HG03060 (cell line): ENCODE measurements at regions not wholly inside any gene's neighbourhood (a gene's known extent, or its start where the extent isn't known, plus 50 kb on each side); places are given as distances from the start of the nearest gene placed in this dataset.
A peak's percentile ranks its signal among the peaks of the same experiment; 100 is the strongest.
"Not testable (repeated sequence)": the region's sequence is repeated elsewhere in the genome, so short reads cannot be mapped to it uniquely, and the experiment has no call there.

Experiments used
- ATAC-seq: cut with Tn5 transposase; IDR thresholded peaks from one replicate; pipeline ENCODE4 v1.9.1; 2021; ENCODE audit warnings: low read depth, moderate number of reproducible peaks; ENCODE audit not compliant: unreplicated experiment

DNA sequence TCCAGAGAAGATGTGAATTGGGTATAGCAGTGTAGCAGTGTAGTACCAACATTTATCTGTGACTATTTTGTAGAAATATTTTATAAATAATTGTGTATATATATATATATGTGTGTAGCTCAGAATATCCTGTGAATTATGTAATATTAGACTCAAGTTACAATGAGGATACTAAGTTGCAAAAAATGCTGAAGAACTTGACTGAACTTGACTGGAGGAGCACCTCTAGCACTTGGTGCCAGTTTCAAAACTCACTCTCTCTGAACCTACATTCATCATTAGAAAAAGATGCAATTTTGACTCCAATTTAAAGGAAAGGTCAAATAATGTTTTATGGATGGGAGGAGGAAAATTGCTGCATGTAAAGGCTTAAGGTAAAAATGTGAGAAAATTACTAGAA is 285.7 kb upstream of the LMO3 start:
- ATAC-seq = no peak

DNA sequence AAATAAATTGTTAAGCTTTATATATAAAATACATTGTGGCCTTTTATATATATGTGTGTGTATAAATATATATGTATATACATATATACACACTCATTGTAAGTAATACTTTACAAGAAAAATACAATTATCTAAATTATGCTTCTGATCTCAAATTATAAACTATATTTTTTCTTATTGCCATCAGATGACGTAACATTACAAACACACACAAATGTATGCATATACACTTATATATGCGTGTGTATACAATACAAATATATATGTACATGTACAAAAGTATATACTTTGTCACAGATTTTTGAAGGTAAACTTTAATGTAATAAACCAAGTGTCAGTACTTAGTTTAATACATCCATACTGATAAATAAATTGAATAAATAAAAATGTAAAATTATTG is 278.9 kb upstream of the LMO3 start:
- no peak for ATAC-seq

DNA sequence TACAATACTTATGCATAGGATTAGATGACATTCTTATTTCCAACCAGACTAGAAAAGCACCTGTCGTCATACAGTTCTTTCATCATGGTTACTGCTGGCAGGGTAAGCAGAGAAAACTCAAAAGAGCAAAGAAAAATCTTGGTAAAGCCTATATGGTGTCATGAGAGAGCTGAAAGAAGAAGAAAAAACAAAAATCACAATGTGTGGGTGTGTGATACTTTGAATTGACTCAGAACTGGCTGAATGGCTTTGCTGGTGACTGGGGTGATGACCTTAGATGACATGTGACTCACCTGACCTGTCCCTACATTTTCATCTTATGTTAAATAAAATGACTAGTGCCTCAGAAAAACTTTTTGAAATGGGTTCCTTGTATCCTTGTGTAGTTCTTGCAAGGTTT is 278.1 kb upstream of the LMO3 start:
- ATAC-seq = peak; percentile 51

DNA sequence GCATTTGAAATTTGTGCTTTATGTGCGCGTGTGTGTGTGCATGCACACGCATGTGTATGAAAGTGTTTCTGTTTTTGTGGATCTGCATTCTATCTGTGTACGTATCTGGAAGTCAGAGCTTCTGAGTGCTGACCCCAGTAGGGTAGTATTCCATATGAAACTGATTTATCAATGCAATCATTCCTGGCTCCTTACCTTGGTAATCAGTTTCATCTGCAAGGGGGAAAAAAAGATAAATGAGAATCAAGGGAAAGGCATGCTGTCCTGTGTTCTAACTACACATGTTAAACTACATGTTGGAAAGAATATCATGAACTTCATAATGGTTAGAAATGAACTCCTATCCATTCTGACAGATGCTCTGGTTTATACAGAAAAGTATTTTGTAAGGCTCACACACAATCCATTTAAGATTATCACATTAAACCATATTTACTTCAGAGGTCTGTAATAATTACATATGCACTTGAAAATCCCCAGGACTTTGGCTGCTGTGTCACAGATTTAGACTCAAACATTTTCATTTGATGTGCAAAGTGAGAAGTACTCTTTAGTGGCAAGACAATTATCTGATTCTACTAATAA is 276.1 kb upstream of the LMO3 start:
- no peak for ATAC-seq

DNA sequence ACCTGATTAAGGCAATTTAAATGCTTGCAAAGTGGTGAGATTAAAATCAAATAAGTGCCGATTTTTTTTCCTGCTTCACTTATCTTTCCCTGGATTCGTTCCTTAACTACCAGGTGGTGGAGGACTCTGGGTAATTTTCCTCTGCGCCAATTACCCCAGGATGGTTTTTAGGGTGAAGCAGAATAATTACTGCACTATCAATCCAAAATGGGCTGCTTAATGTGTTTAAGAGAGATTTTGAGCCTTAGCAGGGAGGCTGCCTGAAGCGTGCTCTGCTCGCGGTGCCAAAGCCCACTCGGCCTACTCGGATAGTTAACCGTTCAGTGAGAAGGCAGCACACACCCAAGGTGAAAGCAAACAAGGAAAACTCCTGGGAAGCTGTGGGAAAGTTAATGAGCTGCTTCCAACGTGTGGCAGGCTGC is 274.9 kb upstream of the LMO3 start:
- no peak for ATAC-seq

DNA sequence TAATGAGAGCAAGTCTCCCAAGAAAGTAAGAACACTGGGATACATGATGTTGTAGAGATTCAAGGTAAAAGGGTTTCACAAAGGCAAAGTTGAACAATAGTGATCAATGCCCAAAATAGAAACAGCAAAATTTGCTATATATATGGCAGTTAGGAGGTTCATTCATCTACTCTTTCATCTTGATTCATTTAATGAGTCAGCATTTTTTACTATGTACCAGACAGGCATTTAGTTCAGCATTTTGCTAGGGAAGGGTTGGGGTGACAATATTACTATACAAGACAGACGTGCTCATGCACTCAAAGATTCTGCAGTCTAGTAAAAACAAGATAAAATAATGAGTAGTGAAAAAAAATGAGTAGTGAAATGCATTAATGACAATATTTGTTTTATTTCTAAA is 264.9 kb upstream of the LMO3 start:
- ATAC-seq = no peak

DNA sequence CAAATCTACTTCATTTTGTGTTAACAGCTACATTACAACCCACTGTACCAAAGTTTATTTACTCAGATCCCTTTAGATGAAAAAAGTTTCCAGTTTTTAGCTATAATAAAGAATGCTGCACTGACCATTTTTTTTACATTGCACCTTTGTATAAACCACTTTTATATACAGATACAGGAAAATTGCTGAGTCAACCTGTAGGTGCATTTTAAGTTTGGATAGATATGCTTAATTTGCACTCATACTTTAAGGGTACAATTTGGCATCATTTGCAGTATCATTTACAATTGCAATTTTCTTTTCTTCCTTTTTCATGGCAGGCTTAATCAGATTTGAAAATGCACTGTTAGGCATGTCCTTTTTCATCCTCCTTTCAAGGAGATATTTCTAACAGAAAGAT is 257.8 kb upstream of the LMO3 start:
- no peak for ATAC-seq

DNA sequence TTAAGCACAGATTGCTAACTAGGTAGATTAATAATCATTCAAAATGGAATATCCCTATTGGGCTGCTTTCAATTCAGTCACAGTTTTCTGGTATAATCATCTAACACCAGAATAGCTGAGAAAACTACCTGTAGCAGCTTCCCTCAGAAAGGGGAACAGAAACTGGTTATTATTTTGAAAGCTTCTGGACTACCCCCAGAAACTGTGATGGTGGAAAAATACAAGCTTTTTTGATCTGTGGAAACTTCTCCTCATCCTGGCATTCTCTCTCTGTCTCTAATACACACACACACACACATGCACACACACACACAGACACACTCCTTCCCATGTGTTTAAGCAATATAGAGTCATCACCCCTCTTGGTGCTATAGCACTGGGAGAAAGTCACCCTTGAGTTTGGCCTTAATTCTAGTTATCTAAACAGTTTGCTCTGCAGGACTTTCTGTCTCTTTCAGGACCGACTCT is 251.5 kb upstream of the LMO3 start:
- peak; percentile 93 for ATAC-seq

DNA sequence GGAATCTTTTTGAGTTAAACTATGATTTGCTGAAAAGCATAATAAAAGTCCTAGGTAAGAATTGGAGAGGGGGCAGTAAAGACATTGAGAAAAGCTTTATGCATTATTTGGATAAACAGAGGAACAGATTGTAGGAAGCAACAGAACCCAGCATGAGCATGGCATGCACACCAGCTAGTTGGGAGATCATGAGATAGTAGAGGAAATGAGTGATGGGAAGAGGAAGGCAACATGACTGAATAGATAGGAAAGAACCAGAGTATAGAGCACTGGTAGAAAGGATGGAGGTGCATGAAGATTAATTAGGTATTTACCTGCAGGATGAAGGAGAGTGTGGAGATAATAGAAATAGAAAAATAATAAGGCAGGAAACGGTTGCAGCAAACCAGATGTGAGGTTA is 248.5 kb upstream of the LMO3 start:
- no peak for ATAC-seq

DNA sequence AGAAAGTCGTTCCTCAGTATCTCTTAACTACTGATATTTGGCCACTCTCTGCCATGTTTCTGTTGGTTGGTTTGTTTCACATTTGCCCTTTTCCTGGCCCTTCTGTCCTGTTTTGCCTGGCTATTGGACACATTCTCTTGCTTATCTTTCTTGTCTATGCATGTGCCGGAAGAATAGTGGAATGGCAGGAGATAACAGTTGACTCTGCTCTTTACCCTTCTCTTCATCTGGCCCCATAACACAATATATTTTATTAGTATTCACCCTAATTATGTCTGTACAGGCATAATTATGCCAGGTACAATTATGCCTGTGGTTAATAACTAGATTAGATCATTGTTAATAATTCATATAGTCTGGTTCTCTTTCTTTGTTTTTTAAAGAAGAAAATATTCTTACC is 243.5 kb upstream of the LMO3 start:
- no peak for ATAC-seq

DNA sequence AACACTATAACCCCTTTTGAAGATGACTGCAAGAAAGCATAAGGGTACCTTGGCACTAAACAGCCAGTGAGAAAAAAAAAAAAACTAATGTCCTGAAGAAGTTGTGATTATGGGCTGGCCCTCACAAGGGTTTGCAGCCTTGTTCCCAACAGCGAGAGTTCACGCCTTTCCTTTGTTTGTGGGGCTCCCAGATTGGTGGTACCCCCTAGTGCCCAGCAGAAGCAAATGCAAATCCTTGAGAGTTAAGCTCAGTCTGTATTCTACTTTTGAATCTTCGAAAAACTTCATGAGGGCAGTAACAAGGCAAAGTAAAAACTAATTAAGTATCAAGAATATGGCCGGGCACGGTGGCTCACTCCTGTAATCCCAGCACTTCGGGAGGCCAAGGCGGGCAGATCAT is 238.9 kb upstream of the LMO3 start:
- no peak for ATAC-seq

DNA sequence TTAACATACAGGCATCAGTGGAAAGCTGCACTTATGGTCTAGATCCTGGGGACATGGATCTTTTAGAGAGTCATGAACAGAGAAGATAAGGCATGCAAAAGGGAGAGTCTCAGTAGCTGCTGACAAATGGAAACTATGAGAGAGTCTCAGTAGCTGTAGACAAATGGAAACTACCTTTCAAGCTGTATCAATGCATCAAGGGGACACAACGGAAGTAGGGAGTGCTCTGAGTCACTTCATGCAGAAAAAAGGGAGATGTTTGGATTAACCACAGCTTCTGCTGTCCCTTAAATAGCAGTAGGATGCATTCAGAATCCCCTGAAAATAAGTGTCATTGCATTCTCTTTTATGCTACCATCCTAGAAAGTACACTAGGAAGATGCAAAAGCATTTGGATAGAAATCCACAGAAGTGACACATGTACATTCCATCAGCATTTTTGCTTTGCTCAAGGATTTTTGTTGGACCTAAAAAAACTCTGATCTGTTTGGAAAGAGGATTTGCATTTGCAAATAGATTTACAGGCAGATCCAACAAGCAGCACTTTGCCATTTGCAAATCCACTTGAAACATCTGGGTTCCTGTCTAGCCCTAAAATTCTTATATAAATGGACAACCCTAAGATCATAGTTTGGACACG is 227.5 kb upstream of the LMO3 start:
- no peak for ATAC-seq

DNA sequence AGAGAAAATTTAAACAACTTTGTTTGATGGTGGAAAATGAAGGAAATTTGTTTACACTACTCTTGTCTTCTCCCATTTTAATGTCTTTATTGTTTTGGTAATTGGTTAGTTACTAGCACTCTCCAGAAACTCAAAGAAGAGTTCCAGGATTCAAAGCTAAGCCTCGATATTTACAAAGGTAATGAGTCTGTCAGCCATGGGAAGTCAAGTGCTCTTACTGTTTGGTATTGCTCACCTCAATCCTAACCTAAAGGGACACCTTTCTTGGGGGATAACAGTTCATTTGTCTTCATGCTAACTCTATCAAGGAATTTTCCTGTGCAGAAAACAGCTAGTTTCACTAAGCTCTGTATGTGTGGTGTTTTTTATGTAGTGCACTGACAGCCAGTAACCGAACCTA is 222.9 kb upstream of the LMO3 start:
- no peak for ATAC-seq

DNA sequence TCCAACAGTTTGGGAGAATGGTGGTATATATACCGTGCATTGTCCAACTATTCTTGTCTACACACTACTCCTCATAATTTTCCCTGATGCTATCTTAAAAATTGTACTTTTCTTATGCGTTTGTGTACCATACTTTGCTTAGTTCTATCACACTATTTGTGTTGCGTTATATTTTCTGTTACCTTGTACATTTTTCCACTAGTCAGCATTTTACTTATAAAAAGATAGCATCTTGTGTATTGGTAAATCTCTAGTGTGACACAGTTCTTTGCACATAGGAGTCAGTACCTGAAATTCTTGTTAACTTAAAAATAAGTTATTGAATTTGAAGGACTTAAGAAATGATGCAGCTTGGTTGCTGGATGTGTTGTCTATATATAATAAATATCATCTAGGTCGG is 201.8 kb upstream of the LMO3 start:
- no peak for ATAC-seq

DNA sequence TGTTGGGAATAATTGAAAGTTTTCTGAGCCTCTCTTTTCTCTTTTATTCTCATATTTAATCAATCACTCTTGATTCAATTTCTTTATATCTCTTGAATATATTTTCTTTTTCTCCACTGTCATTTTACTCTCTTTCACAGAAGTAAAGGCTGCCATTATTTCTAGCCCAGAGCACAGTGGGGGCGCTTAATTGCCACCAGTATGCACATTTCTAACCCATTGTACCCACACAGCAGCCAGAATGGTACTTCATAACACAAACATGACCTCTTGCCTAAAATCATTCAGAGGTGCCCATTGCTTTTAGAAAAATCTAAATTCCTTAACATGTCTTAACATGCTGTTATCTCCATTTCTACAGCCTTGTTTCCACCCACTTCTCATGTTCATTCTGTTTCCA is 190.2 kb upstream of the LMO3 start:
- no peak for ATAC-seq

DNA sequence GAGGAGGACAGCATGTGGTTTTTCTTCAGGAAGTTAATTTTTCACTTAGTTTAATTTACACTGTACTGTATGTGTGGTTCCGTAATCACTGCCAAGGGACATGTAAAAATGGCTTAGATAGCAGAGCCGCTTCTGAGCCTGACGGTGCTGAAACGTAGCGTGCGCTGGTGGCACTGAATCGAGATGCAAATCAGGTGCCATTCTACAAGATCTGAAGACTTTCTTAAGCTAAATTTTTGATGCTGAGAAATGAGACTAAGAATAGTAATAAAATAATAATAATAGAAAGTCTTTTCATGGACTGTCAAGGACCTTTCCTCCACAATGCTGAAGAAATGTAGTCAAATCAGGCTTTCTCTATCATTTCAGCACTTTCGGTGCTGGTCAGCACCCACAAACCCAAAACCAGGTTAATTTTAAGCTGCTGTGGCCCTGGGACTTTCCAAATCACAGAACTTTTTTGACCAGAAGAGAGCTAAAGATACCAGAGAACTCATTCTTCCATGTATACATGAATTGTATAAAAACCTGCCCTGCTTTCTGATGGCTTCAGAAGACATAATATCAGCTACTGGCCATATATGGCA is 183.3 kb upstream of the LMO3 start:
- ATAC-seq = no peak

DNA sequence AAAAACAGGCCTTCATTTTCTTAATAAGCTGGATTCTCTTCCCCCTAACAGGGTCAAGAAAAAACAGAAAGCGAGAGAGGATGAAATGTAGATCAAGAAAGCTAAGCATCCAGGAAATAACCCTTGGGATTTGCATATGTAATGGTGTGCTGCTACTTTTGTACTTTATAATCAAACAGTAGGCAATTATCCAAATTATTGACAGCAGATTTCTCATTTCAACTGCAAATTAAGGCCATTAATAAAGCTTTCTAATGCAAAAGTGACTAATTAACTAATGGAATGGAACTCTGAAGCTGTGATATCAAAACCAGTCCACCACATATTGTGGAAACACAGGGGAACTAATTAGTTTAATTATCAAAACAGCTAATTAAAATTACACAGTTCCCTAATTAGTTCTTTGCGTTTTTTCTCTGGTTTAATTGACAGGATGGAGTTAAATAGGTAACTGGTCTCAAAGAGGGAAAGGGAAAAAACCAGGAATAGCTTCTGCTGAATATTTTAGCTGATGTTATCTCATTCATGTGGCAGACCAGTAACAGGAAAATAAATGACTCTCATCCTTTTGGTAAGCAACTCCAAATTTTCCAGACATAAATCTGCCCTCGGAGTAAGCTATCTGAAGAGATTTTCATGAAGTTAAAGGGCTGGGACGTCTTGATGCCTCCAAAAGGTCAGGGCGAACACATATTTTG is 182.7 kb upstream of the LMO3 start:
- no peak for ATAC-seq

DNA sequence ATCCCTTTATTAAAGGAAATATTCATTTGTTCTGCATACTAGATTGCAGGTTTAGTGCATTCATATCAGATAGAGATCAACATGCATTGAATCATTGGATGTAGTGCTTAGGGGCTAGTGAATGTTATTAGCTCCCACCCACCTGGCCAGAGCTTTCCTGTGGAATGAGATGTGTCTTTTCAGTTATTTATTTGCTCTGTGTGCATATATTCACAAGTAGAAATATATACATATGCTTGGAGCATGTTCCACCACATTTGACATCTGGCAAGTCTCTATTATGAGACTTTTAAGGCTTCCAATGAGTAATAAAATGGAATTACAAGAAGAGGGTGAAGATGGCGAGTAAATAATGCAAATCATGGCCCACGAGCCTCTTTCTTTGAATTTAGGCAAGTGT is 180.0 kb upstream of the LMO3 start:
- ATAC-seq = no peak

DNA sequence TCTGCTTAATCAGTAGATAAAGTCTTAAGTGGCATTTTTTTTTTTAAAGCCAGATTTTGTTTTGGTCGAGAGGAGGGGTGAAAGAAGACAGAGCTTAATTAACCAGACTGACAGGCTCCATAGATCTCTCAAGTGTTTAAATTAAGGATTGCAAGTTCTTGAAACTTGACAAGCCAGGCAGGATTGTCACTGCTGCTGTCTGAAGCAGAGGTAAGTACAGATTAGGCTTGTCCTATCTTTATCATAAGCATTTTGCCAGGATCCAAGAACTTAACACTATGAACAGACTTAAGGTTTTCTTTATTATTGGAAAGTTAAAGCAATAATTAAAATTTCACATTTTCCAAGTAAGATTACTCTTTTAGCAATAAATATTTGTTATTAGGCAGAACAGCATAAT is 179.6 kb upstream of the LMO3 start:
- ATAC-seq = no peak

DNA sequence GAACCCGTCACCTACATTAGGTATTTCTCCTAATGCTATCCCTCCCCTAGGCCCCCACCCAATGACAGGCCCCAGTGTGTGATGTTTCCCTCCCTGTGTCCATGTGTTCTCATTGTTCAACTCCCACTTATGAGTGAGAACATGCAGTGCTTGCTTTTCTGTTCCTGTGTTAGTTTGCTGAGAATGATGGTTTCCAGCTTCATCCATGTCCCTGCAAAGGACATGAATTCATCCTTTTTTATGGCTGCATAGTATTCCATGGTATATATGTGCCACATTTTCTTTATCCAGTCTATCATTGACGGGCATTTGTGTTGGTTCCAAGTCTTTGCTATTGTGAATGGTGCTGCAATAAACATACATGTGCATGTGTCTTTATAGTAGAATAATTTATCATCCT is 163.2 kb upstream of the LMO3 start:
- ATAC-seq = not testable (repeated sequence)

DNA sequence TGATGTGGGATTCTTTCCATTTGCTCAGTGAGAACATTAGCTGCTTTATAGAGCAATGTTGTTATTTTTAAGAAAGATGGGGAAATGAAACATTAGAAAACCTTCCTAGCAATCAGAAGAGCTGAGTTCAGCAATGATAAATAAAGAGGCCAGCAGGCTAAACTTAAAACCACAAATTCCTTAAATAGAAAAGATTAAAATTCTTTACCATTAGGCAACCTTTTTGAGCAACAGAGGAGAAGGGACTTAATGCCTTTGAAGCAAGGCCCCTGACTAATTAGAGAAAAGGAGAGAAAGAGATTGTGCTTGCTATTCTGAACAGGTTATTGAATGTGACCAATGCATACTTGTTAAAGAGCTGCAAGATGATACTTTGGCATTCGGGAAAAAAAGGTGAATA is 160.8 kb upstream of the LMO3 start:
- no peak for ATAC-seq

DNA sequence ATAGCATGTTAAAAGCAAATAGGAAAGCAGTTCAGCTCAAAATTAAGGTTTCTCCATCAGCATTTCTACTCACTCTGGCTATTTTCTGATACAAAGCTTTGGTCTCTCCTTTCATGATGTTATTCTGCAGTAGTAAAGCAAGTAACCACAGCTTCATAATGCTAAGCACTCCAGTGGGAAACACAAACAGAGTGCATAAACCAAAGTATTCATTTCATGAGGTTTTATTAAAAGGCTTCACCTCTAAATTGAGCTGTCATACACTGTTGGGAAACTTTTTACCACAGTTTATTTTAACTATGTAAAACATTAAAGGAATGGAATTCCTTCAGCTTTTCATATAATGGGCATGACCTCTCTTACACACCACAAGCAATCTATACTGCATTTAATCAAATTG is 157.9 kb upstream of the LMO3 start:
- ATAC-seq = no peak
